Sigmoid colon (tissue), 3 donors: ENCODE measurements at regions not wholly inside any gene's neighbourhood (a gene's known extent, or its start where the extent isn't known, plus 50 kb on each side); places are given as distances from the start of the nearest gene placed in this dataset.

Experiments used
- CTCF ChIP-seq, 4 experiments: fragments of 450-650 bp in 3 of 4; fragments of 200-600 bp in 1 of 4; IDR thresholded peaks; one replicate each; pipeline ENCODE4 v1.5.1; 2016 to 2019; ENCODE audit warnings: antibody characterized with exemption in 4 of 4, mild to moderate bottlenecking in 3 of 4, moderate library complexity in 2 of 4
- POLR2A ChIP-seq, 2 donors: fragments of 450-650 bp; IDR thresholded peaks; one replicate each; pipeline ENCODE4 v1.6.1; 2016; ENCODE audit warnings: antibody characterized with exemption in 2 of 2, mild to moderate bottlenecking in 2 of 2, moderate library complexity in 2 of 2

- TF ChIP-seq CTCF (IDR thresholded peaks at IDR 0.05) (no peak), POLR2A (IDR thresholded peaks at IDR 0.05) (no peak)
Measured at GRCh38 chr1:56034847-56035481, 544.4 kb downstream of the PLPP3 start.
